K562 (cell line): ENCODE measurements at regions not wholly inside any gene's neighbourhood (a gene's known extent, or its start where the extent isn't known, plus 50 kb on each side); places are given as distances from the start of the nearest gene placed in this dataset.

Source experiments
- ATAC-seq: fragments of 200-7000 bp; cut with Tn5 transposase; 3 replicates; pipeline ENCODE4 v1.9.1; 2020; ENCODE audit warnings: moderate library complexity
- BruUV-seq: library from RNA; stranded (reverse); fragments of 400-500 nt; replicated peaks from 2 replicates; lab custom pipeline; 2021; lab: Mats Ljungman, UMichigan
- CTCF ChIA-PET: fragments of 300-600 bp; formaldehyde crosslinking; extraction: SDS; loops from one replicate; lab custom pipeline; 2021; ENCODE audit warnings: low intra/inter-chr PET ratio; lab: Yijun Ruan, JAX
- POLR2A ChIA-PET: fragments of 300-600, 350-650 bp; sonication (Branson Sonifier 250); formaldehyde crosslinking; extraction: SDS; loops from one replicate; lab custom pipeline; 2021; ENCODE audit warnings: antibody characterized with exemption, inconsistent platforms; lab: Yijun Ruan, JAX
- DNase-seq, 4 experiments: peaks; one replicate each; pipeline versions ENCODE4 v3.0.0 to v3.0.0-alpha.2; 2011 to 2018; ENCODE audit warnings: low spot score in 3 of 4, mixed read lengths in 3 of 4; ENCODE audit errors: extremely low read depth in 1 of 4
- FAIRE-seq: peaks from 2 replicates; lab custom pipeline; 2011; peaks lifted over from hg19 to GRCh38; lab: Jason Lieb, UNC
- H2AFZ ChIP-seq: 2 replicates; pipeline ENCODE4 v1.6.0; 2011; ENCODE audit warnings: low read depth, low read length, control low read depth, inconsistent platforms
- H3K27ac ChIP-seq: fragments of 200-600 bp; 3 replicates; pipeline ENCODE4 v1.8.0; 2011; ENCODE audit warnings: low read depth, mild to moderate bottlenecking, control low read depth, inconsistent platforms, low read length, moderate library complexity, mixed read lengths; ENCODE audit errors: extremely low read depth
- H3K27me3 ChIP-seq, 2 experiments: fragments of 300-600 bp in 1 of 2; 2 replicates in 1 of 2; 3 replicates in 1 of 2; pipeline versions ENCODE4 v1.6.0 to v1.8.0; 2011; ENCODE audit warnings: inconsistent platforms in 2 of 2, low read length in 2 of 2, mild to moderate bottlenecking in 1 of 2, mixed read lengths in 1 of 2, moderate library complexity in 1 of 2; ENCODE audit not compliant: control insufficient read depth in 2 of 2, insufficient read depth in 2 of 2
- H3K36me3 ChIP-seq: fragments of 300-600 bp; 3 replicates; pipeline ENCODE4 v1.8.0; 2011; ENCODE audit warnings: mild to moderate bottlenecking, low read length, inconsistent platforms; ENCODE audit not compliant: control insufficient read depth, insufficient read depth
- H3K4me1 ChIP-seq, 2 experiments: fragments of 200-600 bp in 1 of 2; replicated peaks in 1 of 2; 2 replicates in 1 of 2; 3 replicates in 1 of 2; pipeline versions ENCODE4 v1.5.1 to v1.8.0; 2011; ENCODE audit warnings: inconsistent platforms in 2 of 2, low read length in 2 of 2, mild to moderate bottlenecking in 1 of 2, mixed read lengths in 1 of 2, moderate library complexity in 1 of 2; ENCODE audit not compliant: control insufficient read depth in 2 of 2, insufficient read depth in 2 of 2
- H3K4me2 ChIP-seq: 2 replicates; pipeline ENCODE4 v1.6.1; 2011; ENCODE audit warnings: low read length, control low read depth, inconsistent platforms, mixed read lengths; ENCODE audit not compliant: insufficient read depth
- H3K4me3 ChIP-seq: fragments of 200-600 bp; sonication (generic), shearing (Covaris generic); 2 replicates; pipeline ENCODE4 v1.5.1; 2016; ENCODE audit warnings: control low read depth, inconsistent platforms
- H3K79me2 ChIP-seq: fragments of 200-600 bp; 3 replicates; pipeline ENCODE4 v1.8.0; 2011; ENCODE audit warnings: low read length, inconsistent platforms; ENCODE audit not compliant: control insufficient read depth, insufficient read depth
- H3K9ac ChIP-seq, 2 experiments: 2 replicates each; pipeline versions ENCODE4 v1.6.0 to v1.6.1; 2011; ENCODE audit warnings: low read depth in 2 of 2, low read length in 2 of 2, control low read depth in 1 of 2, inconsistent platforms in 1 of 2, mild to moderate bottlenecking in 1 of 2, mixed read lengths in 1 of 2; ENCODE audit not compliant: insufficient read depth in 1 of 2
- H3K9me1 ChIP-seq: one replicate; pipeline ENCODE4 v1.6.0; 2011; ENCODE audit warnings: inconsistent platforms, mild to moderate bottlenecking, low read length, moderate library complexity; ENCODE audit not compliant: control insufficient read depth, insufficient read depth
- H3K9me3 ChIP-seq: replicated peaks from 2 replicates; pipeline ENCODE4 v1.5.1; 2011; ENCODE audit warnings: low read depth, low read length, inconsistent platforms; ENCODE audit not compliant: control insufficient read depth, insufficient read depth
- H4K20me1 ChIP-seq: replicated peaks from 2 replicates; pipeline ENCODE4 v1.6.1; 2011; ENCODE audit warnings: low read length, inconsistent platforms, mixed read lengths; ENCODE audit not compliant: control insufficient read depth, insufficient read depth
- AFF1 ChIP-seq, 2 experiments: fragments of 450-650 bp; IDR thresholded peaks; 2 replicates each; pipeline ENCODE4 v1.6.1; 2018; ENCODE audit warnings: mild to moderate bottlenecking in 2 of 2, low read depth in 1 of 2; ENCODE audit not compliant: partially characterized antibody in 2 of 2
- ARID2 ChIP-seq: fragments of 450-650 bp; IDR thresholded peaks from 2 replicates; pipeline ENCODE4 v1.6.1; 2017; ENCODE audit warnings: antibody characterized with exemption, mild to moderate bottlenecking
- ERF ChIP-seq: fragments of 450-650 bp; formaldehyde crosslinking; IDR thresholded peaks from 2 replicates; pipeline ENCODE4 v1.4.0; 2020; ENCODE audit warnings: mild to moderate bottlenecking, mixed read lengths
- KAT8 ChIP-seq: fragments of 450-650 bp; IDR thresholded peaks from 2 replicates; pipeline ENCODE4 v1.6.1; 2016; ENCODE audit warnings: low read depth, mild to moderate bottlenecking
- MAFF ChIP-seq: IDR thresholded peaks from 2 replicates; pipeline ENCODE4 v1.6.1; 2012; ENCODE audit warnings: low read length, improper control_type of control experiment
- MTA1 ChIP-seq: fragments of 450-650 bp; IDR thresholded peaks from 2 replicates; pipeline ENCODE4 v1.6.1; 2017; ENCODE audit warnings: borderline replicate concordance
- PURB ChIP-seq: sonication (generic); formaldehyde crosslinking; IDR thresholded peaks from 2 replicates; pipeline ENCODE4 v1.9.0; 2021; ENCODE audit warnings: low read depth, mild to moderate bottlenecking, missing genetic modification reagents
- RBFOX2 ChIP-seq: fragments of 200-400 bp; formaldehyde crosslinking; IDR thresholded peaks from 2 replicates; pipeline ENCODE4 v1.6.1; 2017; ENCODE audit warnings: low read depth, mild to moderate bottlenecking, low read length, moderate library complexity
- RBM25 ChIP-seq: fragments of 200-400 bp; formaldehyde crosslinking; IDR thresholded peaks from 2 replicates; pipeline ENCODE4 v1.6.1; 2018; ENCODE audit warnings: low read length, low read depth, moderate library complexity; ENCODE audit not compliant: severe bottlenecking
- SAP30 ChIP-seq: fragments of 200-600 bp; sonication (generic); IDR thresholded peaks from 2 replicates; pipeline ENCODE4 v1.6.1; 2012; ENCODE audit warnings: borderline replicate concordance, low read depth, mild to moderate bottlenecking, moderate library complexity, low read length, control low read depth, inconsistent platforms; ENCODE audit not compliant: insufficient read depth, poor library complexity, severe bottlenecking
- STAT5B ChIP-seq: fragments of 250-450 bp; sonication (Bioruptor Pico); IDR thresholded peaks from 2 replicates; pipeline ENCODE4 v1.8.0; 2021; ENCODE audit warnings: mild to moderate bottlenecking, inconsistent platforms
- TAF1 ChIP-seq: IDR thresholded peaks from 2 replicates; pipeline ENCODE4 v1.6.1; 2011; ENCODE audit warnings: mild to moderate bottlenecking, low read length, moderate library complexity; ENCODE audit not compliant: insufficient read depth, control insufficient read depth, severe bottlenecking; ENCODE audit errors: extremely low read depth
- ZBTB1 ChIP-seq: sonication (generic); formaldehyde crosslinking; IDR thresholded peaks from 2 replicates; pipeline ENCODE4 v1.8.1; 2023; ENCODE audit warnings: missing genetic modification reagents, low read depth, mild to moderate bottlenecking, borderline replicate concordance
- ZBTB49 ChIP-seq: sonication (generic); formaldehyde crosslinking; IDR thresholded peaks from 2 replicates; pipeline ENCODE4 v1.8.0; 2022; ENCODE audit warnings: missing genetic modification reagents, mild to moderate bottlenecking, borderline replicate concordance
- ZKSCAN8 ChIP-seq: fragments of 200-800 bp; sonication (Bioruptor generic); IDR thresholded peaks from 2 replicates; pipeline ENCODE4 v1.6.1; 2016; ENCODE audit warnings: missing genetic modification characterization, missing compliant biosample characterization
- ZNF699 ChIP-seq: fragments of 250-450 bp; sonication (Bioruptor Pico); IDR thresholded peaks from 2 replicates; pipeline ENCODE4 v1.8.0; 2021; ENCODE audit warnings: mild to moderate bottlenecking, moderate library complexity; ENCODE audit not compliant: insufficient replicate concordance
- WGBS: fragments of 100-300 bp; shearing (Covaris generic); methylation state at CpG from one replicate; pipeline ENCODE4 v1.1.6; 2016; ENCODE audit warnings: low coverage, mixed read lengths; ENCODE audit not compliant: insufficient coverage; ENCODE audit errors: missing lambda C conversion rate; 5-methylcytosine and 5-hydroxymethylcytosine counted together
- in situ Hi-C: fragments of 300-500 bp; cut with MboI; formaldehyde crosslinking; loops from 4 replicates; pipeline ENCODE4 v1.15.0; 2018; ENCODE audit warnings: inconsistent platforms, mixed read lengths
- intact Hi-C: fragments of 100-400 bp; cut with micrococcal nuclease; formaldehyde crosslinking; loops from 2 replicates; pipeline ENCODE4 v1.14.2; 2022

DNA sequence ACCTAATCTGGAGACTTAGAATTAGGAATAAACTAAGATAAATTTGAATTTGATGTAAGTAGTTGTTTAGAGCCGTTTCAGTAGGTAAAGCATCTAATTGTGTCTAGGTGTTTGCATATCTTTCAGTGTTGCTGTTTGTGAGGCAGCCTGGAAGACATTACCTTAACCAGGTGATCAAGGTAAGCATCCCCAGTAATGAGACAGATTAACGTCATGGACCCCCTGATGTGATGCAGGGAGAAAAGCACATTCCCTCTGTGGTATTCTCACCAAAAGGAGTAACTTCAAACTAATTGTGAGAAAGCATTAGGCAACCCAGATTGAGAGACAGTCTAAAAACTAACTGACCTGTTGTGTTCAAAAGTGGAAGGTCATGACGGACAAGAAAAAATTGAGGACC, 251.6 kb downstream of the NUAK1 start:
- Histone ChIP-seq H3K79me2 (no peaks in the 10 kb centered on the region), H3K27me3 (no peaks in the 10 kb centered on the region), H3K9ac (no peak overlapping the region), H4K20me1 (no peaks in the 10 kb centered on the region), H3K4me2 (no peak overlapping the region), H2AFZ (no peak overlapping the region), H3K36me3 (no peaks in the 10 kb centered on the region), H3K4me3 (no peak overlapping the region), H3K27ac (no peak overlapping the region), H3K9me3 (no peaks in the 10 kb centered on the region), H3K9me1 (no peaks in the 10 kb centered on the region), H3K4me1 (no peaks in the 10 kb centered on the region; a peak in 1 of 5 replicates)
- CTCF ChIA-PET, result interaction anchor here (0.5 kb wide), 1 partner anchor 10 kb away, joined by 3 read pairs; no protein-coding TSS in a partner anchor
- ATAC-seq, result no peak
- FAIRE-seq, result no peak
- in situ Hi-C loops, result no loop called here
- WGBS, result 26% methylated on average over 3 of the region's 3 CpGs
- intact Hi-C loops, result no loop called here
- POLR2A ChIA-PET, result no interaction called here
- no TSS peak for BruUV-seq
- DNase-seq, result no peak
- TF ChIP-seq ZBTB49 (CRISPR knock-in tag) (no peak), STAT5B (CRISPR knock-in tag) (no peak), SAP30 (no peak), ZNF699 (CRISPR knock-in tag) (no peak), MAFF (no peak), ARID2 (no peak), ZBTB1 (CRISPR knock-in tag) (no peak), TAF1 (no peak), RBFOX2 (no peak), AFF1 (IDR thresholded peaks at IDR 0.05; ENCODE audit: low read depth in 1 of 2, partially characterized antibody in 2 of 2) (no peak), MTA1 (no peak), RBM25 (no peak), ERF (CRISPR knock-in tag) (no peak), PURB (no peak), ZKSCAN8 (CRISPR knock-in tag) (no peak), KAT8 (no peak)
